A673 (cell line): ENCODE measurements at regions not wholly inside any gene's neighbourhood (a gene's known extent, or its start where the extent isn't known, plus 50 kb on each side); places are given as distances from the start of the nearest gene placed in this dataset.

Source experiments
- EZH2 ChIP-seq: fragments of 200-600 bp; sonication (generic); IDR thresholded peaks from 2 replicates; pipeline ENCODE4 v1.6.1; 2017; ENCODE audit warnings: borderline replicate concordance, low read depth, mild to moderate bottlenecking, mixed read lengths, antibody characterized with exemption, low read length; ENCODE audit not compliant: poor library complexity, severe bottlenecking
- TF ChIP-seq, protein P1 (sequence below): fragments of 300-800, 200-600 bp; sonication (generic); conservative IDR thresholded peaks from 2 replicates; pipeline ENCODE4 v1.5.1; 2017; ENCODE audit warnings: low read depth, mild to moderate bottlenecking, antibody characterized with exemption, low read length, moderate library complexity, mixed read lengths

DNA sequence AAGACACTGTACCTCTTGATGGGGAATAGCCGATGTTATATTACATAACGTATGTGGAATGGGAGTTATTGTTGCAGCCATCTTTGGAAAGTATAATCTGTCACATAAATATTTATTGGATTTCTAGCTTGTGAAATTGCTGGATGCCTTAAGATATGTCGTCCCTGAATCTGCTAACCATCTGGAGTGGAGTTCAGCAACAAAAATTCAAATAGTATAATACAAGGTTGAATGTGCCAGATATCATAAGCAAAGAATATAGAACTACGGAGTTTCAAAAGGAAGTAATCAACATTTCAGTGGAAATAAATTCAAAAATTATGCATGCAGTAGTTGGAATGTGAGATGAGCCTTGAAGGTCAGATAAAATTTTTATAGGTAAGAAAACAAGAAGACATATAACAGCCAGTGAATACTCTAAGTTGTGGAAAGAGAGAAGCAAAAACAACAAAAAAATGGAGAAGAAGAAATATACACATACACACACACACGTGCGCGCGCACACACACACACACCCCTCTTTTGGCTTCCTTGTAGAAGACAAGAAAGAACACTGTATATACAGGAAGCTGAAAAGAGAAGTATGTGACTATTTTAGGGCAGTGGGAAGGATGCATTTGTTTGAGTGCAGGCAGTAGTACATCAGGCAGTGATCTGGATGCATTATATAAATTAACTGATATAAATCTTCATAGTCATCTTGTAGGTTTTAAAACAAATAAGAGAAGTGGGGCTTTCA lies 516.7 kb downstream of the KCNT2 start:
- TF ChIP-seq, protein P1, sequence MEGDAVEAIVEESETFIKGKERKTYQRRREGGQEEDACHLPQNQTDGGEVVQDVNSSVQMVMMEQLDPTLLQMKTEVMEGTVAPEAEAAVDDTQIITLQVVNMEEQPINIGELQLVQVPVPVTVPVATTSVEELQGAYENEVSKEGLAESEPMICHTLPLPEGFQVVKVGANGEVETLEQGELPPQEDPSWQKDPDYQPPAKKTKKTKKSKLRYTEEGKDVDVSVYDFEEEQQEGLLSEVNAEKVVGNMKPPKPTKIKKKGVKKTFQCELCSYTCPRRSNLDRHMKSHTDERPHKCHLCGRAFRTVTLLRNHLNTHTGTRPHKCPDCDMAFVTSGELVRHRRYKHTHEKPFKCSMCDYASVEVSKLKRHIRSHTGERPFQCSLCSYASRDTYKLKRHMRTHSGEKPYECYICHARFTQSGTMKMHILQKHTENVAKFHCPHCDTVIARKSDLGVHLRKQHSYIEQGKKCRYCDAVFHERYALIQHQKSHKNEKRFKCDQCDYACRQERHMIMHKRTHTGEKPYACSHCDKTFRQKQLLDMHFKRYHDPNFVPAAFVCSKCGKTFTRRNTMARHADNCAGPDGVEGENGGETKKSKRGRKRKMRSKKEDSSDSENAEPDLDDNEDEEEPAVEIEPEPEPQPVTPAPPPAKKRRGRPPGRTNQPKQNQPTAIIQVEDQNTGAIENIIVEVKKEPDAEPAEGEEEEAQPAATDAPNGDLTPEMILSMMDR = no peak
- TF ChIP-seq EZH2 = no peak
